AG09319 (cell line): ENCODE measurements at regions not wholly inside any gene's neighbourhood (a gene's known extent, or its start where the extent isn't known, plus 50 kb on each side); places are given as distances from the start of the nearest gene placed in this dataset.
"Not testable (repeated sequence)": the region's sequence is repeated elsewhere in the genome, so short reads cannot be mapped to it uniquely, and the experiment has no call there.

ENCODE experiments used
- DNase-seq: peaks from one replicate; pipeline ENCODE4 v3.0.0-alpha.2; 2010; ENCODE audit warnings: low read depth; ENCODE audit errors: extremely low read depth
- CTCF ChIP-seq: IDR thresholded peaks from 2 replicates; pipeline ENCODE4 v1.5.1; 2011; ENCODE audit warnings: low read depth, mild to moderate bottlenecking, inconsistent platforms, low read length, moderate library complexity

- no peak for DNase-seq
- no peak for TF ChIP-seq CTCF
Measured at GRCh38 chr17:27209316-27209715, 84.6 kb upstream of the WSB1 start.

- DNase-seq, result not testable (repeated sequence)
Measured at GRCh38 chr17:27210809-27211208, 83.1 kb upstream of the WSB1 start.

GRCh38 chr17:27216836-27217235 is 77.1 kb upstream of the WSB1 start:
- no peak for TF ChIP-seq CTCF
- no peak for DNase-seq

- no peak for TF ChIP-seq CTCF
- DNase-seq, result no peak
Measured at GRCh38 chr17:27217631-27218030, 76.3 kb upstream of the WSB1 start.

GRCh38 chr17:27218041-27218440 is 75.9 kb upstream of the WSB1 start:
- DNase-seq, result no peak
- TF ChIP-seq CTCF, result no peak

- no peak for TF ChIP-seq CTCF
- DNase-seq, result no peak
Measured at GRCh38 chr17:27218719-27219488, 75.0 kb upstream of the WSB1 start.

GRCh38 chr17:27222515-27222914 is 71.4 kb upstream of the WSB1 start:
- TF ChIP-seq CTCF, result no peak
- no peak for DNase-seq
